ENCODE measurements at regions not wholly inside any gene's neighbourhood (a gene's known extent, or its start where the extent isn't known, plus 50 kb on each side); places are given as distances from the start of the nearest gene placed in this dataset.

- DNase-seq = no peak
These were observed 188.8 kb downstream of the EN1 start for GRCh38 chr2:118658596-118659198.

- DNase-seq = no peak
These were observed 190.0 kb downstream of the EN1 start for GRCh38 chr2:118657466-118657865.

GRCh38 chr2:118654945-118655344, 192.5 kb downstream of the EN1 start:
- no peak for DNase-seq

- no peak for DNase-seq
These were observed 197.1 kb downstream of the EN1 start for GRCh38 chr2:118650327-118650726.

- no peak for DNase-seq
These were observed 201.6 kb downstream of the EN1 start for GRCh38 chr2:118645876-118646275.

DNA sequence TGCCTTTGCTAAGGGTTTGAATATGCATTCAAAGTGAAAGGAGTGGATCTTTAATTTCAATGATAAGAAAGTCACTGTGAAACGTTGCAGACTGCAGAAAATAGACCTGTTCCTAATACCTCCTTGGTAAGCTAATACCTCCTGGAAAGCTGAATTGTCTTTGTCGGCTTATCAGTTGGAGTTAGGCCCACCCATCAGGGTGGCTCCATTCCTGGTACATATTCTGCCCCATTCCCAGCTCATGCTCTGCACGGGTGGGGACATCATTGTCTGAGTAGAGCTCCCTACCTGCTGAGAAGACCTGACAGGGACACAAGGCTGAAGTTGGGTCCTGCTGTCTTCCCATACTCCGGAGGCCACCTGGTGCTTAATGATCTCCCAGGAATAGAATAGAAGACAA, 203.3 kb downstream of the EN1 start:
- no peak for DNase-seq

GRCh38 chr2:118643294-118643693, 204.2 kb downstream of the EN1 start:
- no peak for DNase-seq

- no peak for DNase-seq
These were observed 204.9 kb downstream of the EN1 start for GRCh38 chr2:118642501-118642900.

- DNase-seq = no peak
These were observed 205.7 kb downstream of the EN1 start for GRCh38 chr2:118641711-118642110.

- DNase-seq = no peak
These were observed 208.1 kb downstream of the EN1 start for GRCh38 chr2:118639371-118639770.

GRCh38 chr2:118638453-118638852, 209.0 kb downstream of the EN1 start:
- no peak for DNase-seq

DNA sequence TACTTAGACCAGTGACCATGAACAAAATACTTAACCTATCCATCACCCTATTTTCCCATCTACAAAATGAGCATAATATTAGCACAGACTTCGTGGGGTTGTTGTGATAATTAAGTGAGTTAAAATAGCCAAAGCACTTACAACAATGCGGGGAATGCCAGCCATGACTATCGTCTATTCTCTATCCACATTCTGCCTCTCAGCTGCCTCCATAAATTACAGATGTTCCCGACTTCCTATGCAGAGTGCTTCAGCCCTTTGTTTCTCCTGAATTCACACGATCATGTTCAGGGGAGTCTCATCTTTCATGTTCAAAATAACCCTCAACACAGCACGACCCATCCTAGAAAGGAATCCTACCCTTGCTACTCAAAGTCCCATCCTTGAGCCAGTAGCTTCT, 211.6 kb downstream of the EN1 start:
- DNase-seq = no peak

DNA sequence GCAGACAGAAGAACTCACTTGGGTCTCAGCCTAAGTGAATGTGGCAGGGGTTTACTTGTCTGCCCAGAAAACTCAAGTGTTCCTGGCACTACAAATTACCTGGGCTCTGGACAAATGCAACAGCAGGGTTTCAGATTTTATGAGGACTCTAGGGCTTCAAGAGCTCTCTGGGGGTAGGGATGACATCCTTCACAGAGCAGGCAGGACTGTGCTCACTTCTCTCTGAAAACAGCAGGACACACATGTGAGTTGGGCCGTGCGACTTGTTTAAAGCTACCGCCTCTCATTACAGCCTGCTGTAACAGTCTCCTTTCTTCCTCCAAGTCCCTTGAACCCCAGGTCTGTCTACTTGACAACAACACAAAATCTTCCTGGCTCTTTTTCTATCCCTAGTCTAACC, 212.6 kb downstream of the EN1 start:
- DNase-seq = no peak

GRCh38 chr2:118633371-118634018, 214.0 kb downstream of the EN1 start:
- no peak for DNase-seq

- DNase-seq = no peak
These were observed 214.5 kb downstream of the EN1 start for GRCh38 chr2:118632921-118633320.

DNA sequence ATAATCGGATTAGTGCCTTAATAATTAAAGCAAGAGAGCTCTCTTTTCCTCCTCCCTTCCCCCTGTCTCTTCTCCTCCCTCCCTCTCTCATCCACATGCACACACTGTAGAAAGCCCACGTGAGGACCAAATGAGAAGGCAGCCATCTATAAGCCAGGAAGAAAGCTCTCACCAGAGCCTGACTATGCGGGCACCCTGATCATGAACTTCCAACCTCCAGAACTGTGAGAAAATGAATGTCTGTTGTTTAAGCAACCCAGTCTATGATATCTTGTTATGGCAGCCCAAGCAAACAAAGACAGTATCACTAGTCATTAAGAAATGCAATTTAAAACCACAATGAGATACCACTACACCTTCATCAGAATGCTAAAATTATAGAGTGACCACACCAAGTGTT, 220.3 kb downstream of the EN1 start:
- DNase-seq = no peak

DNA sequence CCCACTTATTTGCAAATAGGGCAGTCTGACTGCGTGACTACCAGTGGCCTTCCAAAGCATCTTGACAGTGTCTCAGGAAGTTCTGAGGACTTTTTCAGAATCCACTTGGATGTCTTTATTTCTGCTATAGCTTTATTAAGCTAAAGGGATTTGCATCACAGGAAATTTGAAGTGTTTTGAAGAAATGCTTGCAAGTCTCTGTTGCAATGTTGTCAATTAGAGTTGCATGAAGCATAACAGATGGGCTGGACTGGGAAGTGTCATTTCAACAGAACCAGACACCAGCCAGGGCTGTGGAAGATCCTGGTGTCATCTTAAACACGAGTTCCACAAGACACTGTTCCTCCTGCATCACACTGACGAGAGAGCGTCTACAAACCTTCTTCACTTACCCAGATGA, 224.5 kb downstream of the EN1 start:
- no peak for DNase-seq

- DNase-seq = no peak
These were observed 225.3 kb downstream of the EN1 start for GRCh38 chr2:118622108-118622507.

- no peak for DNase-seq
These were observed 229.2 kb downstream of the EN1 start for GRCh38 chr2:118618279-118618678.

DNA sequence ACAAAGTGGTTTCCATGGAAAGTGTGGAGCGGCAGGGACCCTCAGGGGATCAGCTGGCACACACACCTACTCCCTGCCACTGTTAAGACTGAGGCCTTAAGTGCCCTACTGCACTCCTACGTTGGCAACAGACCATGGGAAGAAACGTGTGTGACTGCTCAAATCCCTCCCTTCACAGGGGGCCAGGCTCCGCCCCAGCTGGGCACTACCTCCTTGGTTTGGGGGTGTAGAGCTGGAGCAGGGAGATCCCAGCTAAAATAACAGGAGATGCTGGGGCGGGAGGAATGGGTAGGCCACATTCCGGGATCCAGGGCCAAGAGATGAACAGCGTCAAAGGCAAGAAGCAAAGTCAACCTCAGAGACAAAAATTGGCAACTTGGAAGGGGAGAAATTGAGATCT, 231.0 kb downstream of the EN1 start:
- DNase-seq = no peak

- DNase-seq = no peak
These were observed 232.6 kb downstream of the EN1 start for GRCh38 chr2:118614841-118615271.

GRCh38 chr2:118613737-118614136, 233.7 kb downstream of the EN1 start:
- no peak for DNase-seq

GRCh38 chr2:118611691-118612090, 235.8 kb downstream of the EN1 start:
- no peak for DNase-seq

GRCh38 chr2:118609138-118609537, 238.3 kb downstream of the EN1 start:
- no peak for DNase-seq

DNA sequence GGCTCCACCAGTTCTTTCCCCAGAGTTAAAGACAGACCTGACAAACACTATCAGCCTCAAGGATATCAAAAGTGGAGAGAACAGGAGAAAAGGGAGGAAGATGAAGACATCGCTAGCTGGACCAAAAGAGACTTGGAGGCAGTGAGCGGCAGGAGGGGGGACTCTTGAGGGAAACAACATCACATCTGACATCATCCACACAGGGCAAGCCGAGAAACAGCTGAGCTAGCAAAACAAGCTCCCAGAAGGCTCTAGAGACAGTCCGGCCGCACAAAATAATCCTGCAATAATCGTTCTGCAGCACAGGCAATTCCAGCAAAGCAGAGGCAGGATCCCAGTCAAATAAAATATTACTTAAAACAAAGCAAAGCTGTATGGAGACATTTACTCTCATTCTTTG, 239.8 kb downstream of the EN1 start:
- DNase-seq = no peak

Data from CD4-positive, alpha-beta T cell treated with Interleukin-17A for 4 hours (primary cell).